Trophoblast cell (in vitro differentiated cells and primary cell): ENCODE measurements at regions not wholly inside any gene's neighbourhood (a gene's known extent, or its start where the extent isn't known, plus 50 kb on each side); places are given as distances from the start of the nearest gene placed in this dataset.

Experiments
- DNase-seq, 2 donors: peaks; one replicate each; pipeline ENCODE4 v3.0.0-alpha.2; 2016
- H2AFZ ChIP-seq: 2 replicates; pipeline ENCODE4 v1.6.1; 2013; ENCODE audit warnings: low read length, moderate library complexity, mild to moderate bottlenecking; ENCODE audit not compliant: insufficient read depth, poor library complexity
- H2AK5ac ChIP-seq: 2 replicates; pipeline ENCODE4 v1.6.1; 2013; ENCODE audit warnings: mild to moderate bottlenecking, low read length
- H2BK120ac ChIP-seq: 2 replicates; pipeline ENCODE4 v1.6.1; 2013; ENCODE audit warnings: low read length, mild to moderate bottlenecking, moderate library complexity; ENCODE audit not compliant: insufficient read depth, poor library complexity
- H2BK12ac ChIP-seq: 2 replicates; pipeline ENCODE4 v1.6.1; 2013; ENCODE audit warnings: mild to moderate bottlenecking, low read length, moderate library complexity
- H2BK5ac ChIP-seq: 2 replicates; pipeline ENCODE4 v1.6.1; 2013; ENCODE audit warnings: low read length, low read depth, moderate library complexity, mild to moderate bottlenecking; ENCODE audit not compliant: poor library complexity
- H3K14ac ChIP-seq: 2 replicates; pipeline ENCODE4 v1.6.1; 2013; ENCODE audit warnings: mild to moderate bottlenecking, low read length
- H3K18ac ChIP-seq: 2 replicates; pipeline ENCODE4 v1.6.1; 2013; ENCODE audit warnings: mild to moderate bottlenecking, low read length
- H3K23ac ChIP-seq: 2 replicates; pipeline ENCODE4 v1.6.1; 2013; ENCODE audit warnings: low read length
- H3K27ac ChIP-seq: 2 replicates; pipeline ENCODE4 v1.5.1; 2013; ENCODE audit warnings: low read depth, mild to moderate bottlenecking, inconsistent platforms, low read length, moderate library complexity
- H3K27me3 ChIP-seq: 2 replicates; pipeline ENCODE4 v1.6.1; 2013; ENCODE audit warnings: inconsistent platforms, mild to moderate bottlenecking, low read length, moderate library complexity; ENCODE audit not compliant: insufficient read depth
- H3K36me3 ChIP-seq, 2 experiments: 1 replicate in 1 of 2; 2 replicates in 1 of 2; pipeline ENCODE4 v1.6.1; 2013; ENCODE audit warnings: low read length in 2 of 2, mild to moderate bottlenecking in 2 of 2, moderate library complexity in 1 of 2; ENCODE audit not compliant: insufficient read depth in 2 of 2, control insufficient read depth in 1 of 2
- H3K4ac ChIP-seq: 2 replicates; pipeline ENCODE4 v1.6.1; 2013; ENCODE audit warnings: low read depth, mild to moderate bottlenecking, low read length, moderate library complexity
- H3K4me1 ChIP-seq, 2 experiments: 1 replicate in 1 of 2; 2 replicates in 1 of 2; pipeline ENCODE4 v1.6.1; 2013; ENCODE audit warnings: low read length in 2 of 2, mild to moderate bottlenecking in 2 of 2, moderate library complexity in 1 of 2; ENCODE audit not compliant: insufficient read depth in 2 of 2, control insufficient read depth in 1 of 2
- H3K4me2 ChIP-seq: 2 replicates; pipeline ENCODE4 v1.6.1; 2013; ENCODE audit warnings: inconsistent platforms, mild to moderate bottlenecking, low read length, moderate library complexity
- H3K4me3 ChIP-seq: 2 replicates; pipeline ENCODE4 v1.5.1; 2013; ENCODE audit warnings: mild to moderate bottlenecking, low read depth, low read length, inconsistent platforms
- H3K79me1 ChIP-seq: one replicate; pipeline ENCODE4 v1.6.1; 2013; ENCODE audit warnings: low read length
- H3K79me2 ChIP-seq: 2 replicates; pipeline ENCODE4 v1.6.1; 2013; ENCODE audit warnings: low read length, mild to moderate bottlenecking; ENCODE audit not compliant: control insufficient read depth, insufficient read depth, poor library complexity
- H3K9ac ChIP-seq: 2 replicates; pipeline ENCODE4 v1.6.1; 2013; ENCODE audit warnings: mild to moderate bottlenecking, low read length
- H3K9me3 ChIP-seq: 2 replicates; pipeline ENCODE4 v1.6.1; 2013; ENCODE audit warnings: low read depth, mild to moderate bottlenecking, control low read depth, inconsistent platforms, low read length; ENCODE audit not compliant: insufficient read depth
- H4K12ac ChIP-seq: 2 replicates; pipeline ENCODE4 v1.6.1; 2013; ENCODE audit warnings: low read depth, mild to moderate bottlenecking, low read length, moderate library complexity
- H4K8ac ChIP-seq: 2 replicates; pipeline ENCODE4 v1.6.1; 2013; ENCODE audit warnings: low read depth, mild to moderate bottlenecking, low read length, moderate library complexity
- H4K91ac ChIP-seq: one replicate; pipeline ENCODE4 v1.6.1; 2013; ENCODE audit warnings: low read depth, mild to moderate bottlenecking, low read length, moderate library complexity
- WGBS: extraction: QIAGEN DNeasy Blood & Tissue Kit; methylation state at CpG from one replicate; pipeline ENCODE4 v1.1.7; 2013; ENCODE audit warnings: missing lambda C conversion rate; ENCODE audit not compliant: insufficient read length, insufficient coverage; ENCODE audit errors: extremely low coverage; 5-methylcytosine and 5-hydroxymethylcytosine counted together

DNA sequence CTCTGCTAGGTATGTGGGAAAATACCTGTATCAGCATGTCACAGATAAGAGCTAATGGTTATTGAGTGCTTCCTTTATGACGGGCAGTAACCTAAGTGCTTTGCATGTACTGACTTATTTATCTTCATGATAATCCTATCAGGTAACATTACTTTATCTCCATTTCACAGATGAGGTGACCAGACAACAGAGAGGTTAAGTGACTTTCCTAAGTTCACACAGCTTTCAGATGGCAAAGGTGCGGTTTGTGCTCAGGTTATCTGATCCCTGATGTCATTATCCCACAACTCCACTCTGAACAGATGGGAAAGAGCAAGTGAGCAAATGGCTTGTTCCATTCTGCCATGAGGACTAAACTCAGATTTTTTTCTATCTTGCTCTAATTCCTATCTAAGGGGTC lies 217.0 kb upstream of the PODXL start:
- Histone ChIP-seq H3K9ac (no peak overlapping the region), H3K27me3 (no peaks in the 10 kb centered on the region), H3K27ac (no peak overlapping the region), H4K12ac (no peak overlapping the region), H3K18ac (no peak overlapping the region), H3K9me3 (no peaks in the 10 kb centered on the region), H3K4me1 (peaks cover 0 to 2% of the 10 kb centered on the region in 2 experiments), H4K8ac (no peak overlapping the region), H4K91ac (no peak overlapping the region), H3K14ac (no peak overlapping the region), H2BK12ac (no peak overlapping the region), H3K4me3 (no peak overlapping the region), H2AFZ (no peak overlapping the region), H3K4ac (no peak overlapping the region), H3K4me2 (no peak overlapping the region), H3K79me2 (no peaks in the 10 kb centered on the region), H2AK5ac (no peak overlapping the region), H3K23ac (no peak overlapping the region), H3K79me1 (peaks cover 3% of the 10 kb centered on the region), H2BK5ac (no peak overlapping the region), H2BK120ac (no peak overlapping the region), H3K36me3 (no peaks in the 10 kb centered on the region)
- DNase-seq = peak in 1 of 2 donors; percentile 36
- no CpG with 5 or more reads among the region's 2 CpGs for WGBS

DNA sequence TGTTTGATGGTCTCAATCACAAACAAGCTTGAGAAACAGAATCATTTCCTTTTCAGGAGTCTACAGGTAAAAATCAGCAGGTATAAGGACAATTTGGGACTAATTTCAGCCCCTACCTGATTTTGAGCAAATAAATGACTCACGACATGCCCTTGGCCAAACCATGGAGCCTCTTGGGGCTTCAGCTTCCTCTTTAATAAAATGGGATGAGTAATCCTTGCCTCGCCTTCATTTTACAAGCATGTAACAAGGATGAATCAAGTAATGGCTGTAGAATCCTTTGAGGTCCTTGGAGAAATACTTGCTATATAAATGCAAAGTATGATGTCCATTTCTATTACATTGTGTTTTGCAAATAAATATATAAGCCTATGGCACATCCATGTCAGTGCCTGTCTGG lies 212.8 kb upstream of the PODXL start:
- Histone ChIP-seq H3K14ac (no peak overlapping the region), H3K27ac (no peak overlapping the region), H3K4me2 (no peak overlapping the region), H3K9me3 (no peaks in the 10 kb centered on the region), H3K79me1 (no peaks in the 10 kb centered on the region), H3K23ac (no peak overlapping the region), H3K4me3 (no peak overlapping the region), H2AK5ac (no peak overlapping the region), H2BK5ac (no peak overlapping the region), H2AFZ (no peak overlapping the region), H3K79me2 (no peaks in the 10 kb centered on the region), H4K12ac (no peak overlapping the region), H3K27me3 (no peaks in the 10 kb centered on the region), H3K4me1 (no peaks in the 10 kb centered on the region), H2BK12ac (no peak overlapping the region), H3K4ac (no peak overlapping the region), H4K91ac (no peak overlapping the region), H2BK120ac (no peak overlapping the region), H3K9ac (no peak overlapping the region), H3K36me3 (no peaks in the 10 kb centered on the region), H3K18ac (no peak overlapping the region), H4K8ac (no peak overlapping the region)
- no peak for DNase-seq
- no CpG with 5 or more reads among the region's 2 CpGs for WGBS

- H3K23ac ChIP-seq = no peak overlapping the region
- no peak overlapping the region for H3K18ac ChIP-seq
- no peaks in the 10 kb centered on the region for H3K79me1 ChIP-seq
- no peaks in the 10 kb centered on the region for H3K27me3 ChIP-seq
- H3K9ac ChIP-seq = no peak overlapping the region
- no peak overlapping the region for H4K12ac ChIP-seq
- WGBS = no CpG with 5 or more reads among the region's 5 CpGs
- no peak overlapping the region for H2BK12ac ChIP-seq
- no peaks in the 10 kb centered on the region for H3K36me3 ChIP-seq
- no peak overlapping the region for H2BK120ac ChIP-seq
- H3K4ac ChIP-seq = no peak overlapping the region
- no peak overlapping the region for H4K91ac ChIP-seq
- H3K4me1 ChIP-seq = no peaks in the 10 kb centered on the region
- H2AFZ ChIP-seq = no peak overlapping the region
- no peak overlapping the region for H3K4me3 ChIP-seq
- H3K79me2 ChIP-seq = no peaks in the 10 kb centered on the region
- no peak overlapping the region for H4K8ac ChIP-seq
- DNase-seq = no peak
- H3K4me2 ChIP-seq = no peak overlapping the region
- H3K9me3 ChIP-seq = no peaks in the 10 kb centered on the region
- no peak overlapping the region for H3K14ac ChIP-seq
- H3K27ac ChIP-seq = no peak overlapping the region
- no peak overlapping the region for H2AK5ac ChIP-seq
- H2BK5ac ChIP-seq = no peak overlapping the region
Measured at GRCh38 chr7:131767591-131767990, 211.2 kb upstream of the PODXL start.

GRCh38 chr7:131765575-131765974 lies 209.1 kb upstream of the PODXL start:
- Histone ChIP-seq H4K8ac (no peak overlapping the region), H3K27ac (no peak overlapping the region), H3K14ac (no peak overlapping the region), H3K79me2 (no peaks in the 10 kb centered on the region), H3K9me3 (no peaks in the 10 kb centered on the region), H2AFZ (no peak overlapping the region), H3K18ac (no peak overlapping the region), H3K23ac (no peak overlapping the region), H3K4ac (no peak overlapping the region), H2BK5ac (no peak overlapping the region), H2AK5ac (no peak overlapping the region), H2BK12ac (no peak overlapping the region), H4K12ac (no peak overlapping the region), H3K9ac (no peak overlapping the region), H3K4me2 (no peak overlapping the region), H3K27me3 (no peaks in the 10 kb centered on the region), H3K79me1 (no peaks in the 10 kb centered on the region), H2BK120ac (no peak overlapping the region), H4K91ac (no peak overlapping the region), H3K4me1 (no peaks in the 10 kb centered on the region), H3K4me3 (no peak overlapping the region), H3K36me3 (no peaks in the 10 kb centered on the region)
- no CpG with 5 or more reads among the region's 2 CpGs for WGBS
- DNase-seq = no peak
